ENCODE measurements at regions not wholly inside any gene's neighbourhood (a gene's known extent, or its start where the extent isn't known, plus 50 kb on each side); places are given as distances from the start of the nearest gene placed in this dataset.
"Not testable (repeated sequence)": the region's sequence is repeated elsewhere in the genome, so short reads cannot be mapped to it uniquely, and the experiment has no call there.

DNA sequence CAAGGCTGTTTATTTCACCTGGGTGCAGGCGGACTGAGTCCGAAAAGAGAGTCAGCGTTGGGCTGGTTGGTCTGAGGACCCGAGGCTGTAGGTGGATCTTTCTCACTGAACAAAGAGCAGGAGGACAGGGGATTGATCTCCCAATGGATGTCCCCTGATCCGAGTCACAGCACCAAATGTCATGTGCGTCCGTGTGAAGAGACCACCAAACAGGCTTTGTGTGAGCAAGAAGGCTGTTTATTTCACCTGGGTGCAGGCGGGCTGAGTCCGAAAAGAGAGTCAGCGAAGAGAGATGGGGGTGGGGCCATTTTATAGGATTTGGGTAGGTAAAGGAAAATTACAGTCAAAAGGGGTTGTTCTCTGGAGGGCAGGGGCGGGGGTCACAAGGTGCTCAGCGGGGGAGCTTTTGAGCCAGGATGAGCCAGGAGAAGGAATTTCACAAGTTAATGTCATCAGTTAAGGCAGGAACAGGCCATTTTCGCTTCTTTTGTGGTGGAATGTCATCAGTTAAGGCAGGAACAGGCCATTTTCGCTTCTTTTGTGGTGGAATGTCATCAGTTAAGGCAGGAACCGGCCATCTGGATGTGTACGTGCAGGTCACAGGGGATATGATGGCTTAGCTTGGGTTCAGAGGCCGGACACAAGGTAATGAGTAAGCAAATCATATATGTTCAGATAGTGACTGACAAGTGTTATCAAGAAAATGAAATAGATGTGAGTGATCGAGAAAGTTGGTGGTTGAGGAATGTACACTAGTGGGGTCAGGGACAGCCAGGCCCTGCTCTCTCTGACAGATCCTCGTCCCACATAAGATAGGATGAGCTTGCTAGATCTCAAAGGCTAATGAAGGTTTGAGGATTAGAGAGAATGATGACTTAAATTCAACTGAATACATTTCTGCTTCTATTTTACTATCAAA is 760.0 kb downstream of the KCNT2 start:
- not testable (repeated sequence) for DNase-seq

- no peak for DNase-seq
These were observed 776.5 kb downstream of the KCNT2 start for GRCh38 chr1:195831789-195832188.

- DNase-seq, result no peak
These were observed 779.9 kb downstream of the KCNT2 start for GRCh38 chr1:195828325-195828724.

- no peak for DNase-seq
These were observed 787.3 kb downstream of the KCNT2 start for GRCh38 chr1:195820925-195821324.

DNA sequence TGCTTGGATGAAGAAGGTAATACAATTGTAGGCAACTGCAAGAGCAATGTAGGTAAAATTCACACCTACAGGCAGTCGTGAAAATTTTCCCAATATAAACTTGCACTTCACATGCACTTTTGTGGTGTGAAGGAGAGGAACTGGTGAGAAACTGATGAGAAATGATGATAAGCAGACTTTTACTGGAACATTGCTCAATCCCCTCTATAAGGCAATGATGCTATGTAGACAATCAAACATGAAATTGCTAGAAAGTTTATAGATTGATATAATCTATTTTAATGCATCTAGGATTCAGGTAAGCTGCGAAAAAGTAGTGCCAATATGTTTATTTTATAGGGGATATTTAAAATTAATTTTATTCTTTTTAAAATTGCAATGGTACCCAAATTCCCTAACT is 802.2 kb downstream of the KCNT2 start:
- DNase-seq, result no peak

GRCh38 chr1:195804547-195804946 is 803.7 kb downstream of the KCNT2 start:
- DNase-seq, result no peak

DNA sequence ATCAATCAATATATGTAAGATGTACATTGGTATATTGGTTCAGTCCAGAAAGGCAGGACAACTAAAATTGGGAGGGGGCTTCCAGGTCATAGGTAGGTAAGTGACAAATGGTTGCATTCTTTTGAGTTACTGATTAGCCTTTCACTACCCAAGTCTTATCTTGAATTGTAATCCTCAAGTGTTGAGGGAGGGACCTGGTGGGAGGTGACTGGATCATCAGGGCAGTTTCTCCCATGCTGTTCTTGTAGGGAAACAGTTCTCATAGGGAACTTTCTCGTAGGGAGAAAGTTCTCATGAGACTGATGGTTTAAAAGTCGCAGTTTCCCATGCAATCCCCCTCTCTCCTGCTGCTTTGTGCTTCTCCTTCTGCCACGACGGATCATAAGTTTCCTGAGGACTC is 809.2 kb downstream of the KCNT2 start:
- DNase-seq, result no peak

- no peak for DNase-seq
These were observed 814.0 kb downstream of the KCNT2 start for GRCh38 chr1:195794225-195794624.

DNA sequence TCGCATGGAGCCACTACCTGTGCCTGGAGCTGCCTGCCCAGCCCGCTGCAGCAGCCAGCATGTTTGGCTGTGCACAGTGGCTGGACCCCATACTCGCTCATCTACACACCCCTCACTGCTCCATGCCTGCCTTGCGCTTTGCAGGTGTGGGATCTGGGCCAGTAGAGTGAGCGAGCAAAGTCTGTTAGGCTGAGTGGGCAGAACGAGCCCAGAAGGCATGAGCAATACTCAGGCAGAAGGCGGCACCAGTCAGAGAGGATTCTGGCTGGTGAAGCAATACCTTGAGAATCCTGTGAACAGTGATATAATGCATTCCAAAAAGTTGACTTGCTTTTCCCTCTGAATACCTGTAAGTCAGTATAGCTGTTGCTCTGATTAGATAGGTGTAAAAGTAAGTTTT is 816.4 kb downstream of the KCNT2 start:
- no peak for DNase-seq

- no peak for DNase-seq
These were observed 817.6 kb downstream of the KCNT2 start for GRCh38 chr1:195790514-195791168.

DNA sequence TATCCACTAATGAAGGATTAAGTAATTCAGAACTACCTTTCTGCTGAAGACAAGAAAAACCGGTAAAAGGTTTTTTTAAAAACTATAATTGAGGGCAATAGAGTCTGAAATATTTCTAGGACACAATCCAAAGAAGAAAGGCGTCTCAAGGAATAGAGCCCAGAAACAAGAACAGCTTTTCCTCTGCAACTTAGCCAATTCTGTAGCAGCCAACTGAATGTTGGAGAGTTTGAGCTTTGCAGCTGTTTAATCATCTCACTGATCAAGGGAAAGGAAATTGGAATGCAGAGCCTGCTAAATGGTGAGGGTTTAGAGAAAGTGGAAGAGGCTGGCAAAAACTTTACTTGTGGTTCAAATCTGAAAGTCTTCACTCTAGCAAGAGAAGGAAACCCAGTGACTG is 818.9 kb downstream of the KCNT2 start:
- DNase-seq, result peak in 3 of 56 donors; percentile 0 to 10 (median 9)

GRCh38 chr1:195788721-195789120 is 819.5 kb downstream of the KCNT2 start:
- DNase-seq, result no peak

- DNase-seq, result no peak
These were observed 822.4 kb downstream of the KCNT2 start for GRCh38 chr1:195785830-195786229.

DNA sequence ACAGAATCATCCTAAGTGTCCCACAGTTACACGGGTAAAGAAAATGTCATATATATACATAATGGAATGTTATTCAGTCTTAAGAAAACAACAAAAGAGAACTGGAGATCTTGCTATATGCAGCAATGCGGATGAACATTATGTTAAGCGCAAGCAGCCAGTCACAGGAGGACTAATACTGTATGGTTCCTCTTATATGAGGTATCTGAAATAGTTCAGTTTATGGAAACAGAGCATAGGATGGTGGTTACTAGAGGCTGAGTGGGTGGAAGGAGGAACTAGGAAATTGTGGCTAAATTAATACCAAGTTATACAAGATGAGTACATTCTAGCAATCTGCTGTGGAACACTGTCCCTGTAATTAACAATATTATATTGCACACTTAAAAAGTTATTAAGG is 834.3 kb downstream of the KCNT2 start:
- no peak for DNase-seq

DNA sequence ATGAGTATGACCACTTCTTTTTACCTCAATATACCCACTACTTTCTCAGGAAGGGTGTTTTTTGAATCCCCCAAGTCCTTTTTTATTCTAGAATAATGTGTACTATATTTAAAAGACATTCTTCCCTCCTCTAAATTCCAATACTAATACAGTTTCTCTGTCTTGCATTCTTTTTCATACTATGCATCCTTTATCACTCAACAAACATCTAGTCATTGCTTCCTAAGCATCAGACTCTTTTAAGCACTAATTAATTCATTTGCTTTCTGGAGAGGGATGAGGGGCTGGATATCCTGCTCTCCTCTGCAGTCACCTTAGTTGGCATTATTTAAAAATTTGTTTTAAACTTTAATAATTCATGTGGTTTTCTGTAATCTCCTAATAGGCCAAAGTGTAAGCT is 838.8 kb downstream of the KCNT2 start:
- DNase-seq, result no peak

DNA sequence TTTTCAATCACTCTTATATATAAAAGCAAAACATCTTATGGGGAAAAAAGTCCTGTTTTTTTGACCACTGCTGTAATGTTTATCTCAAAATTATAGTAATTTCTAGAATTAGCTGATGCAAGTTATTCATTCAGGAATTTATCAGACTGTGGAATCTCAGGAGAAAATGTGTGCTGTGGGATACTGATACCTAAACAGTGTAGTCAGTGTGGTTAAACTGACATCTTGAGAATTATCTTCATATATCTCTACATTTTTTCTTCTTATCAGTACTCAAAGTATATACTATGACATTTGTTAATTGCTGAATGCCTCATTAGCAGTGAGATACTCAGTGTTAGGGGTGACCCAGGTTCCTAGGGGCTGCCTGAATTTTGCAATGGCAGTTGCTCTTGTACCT is 839.3 kb downstream of the KCNT2 start:
- DNase-seq, result no peak

GRCh38 chr1:195768377-195768776 is 839.9 kb downstream of the KCNT2 start:
- no peak for DNase-seq

GRCh38 chr1:195766709-195767108 is 841.5 kb downstream of the KCNT2 start:
- no peak for DNase-seq

GRCh38 chr1:195765099-195765498 is 843.1 kb downstream of the KCNT2 start:
- DNase-seq, result no peak

DNA sequence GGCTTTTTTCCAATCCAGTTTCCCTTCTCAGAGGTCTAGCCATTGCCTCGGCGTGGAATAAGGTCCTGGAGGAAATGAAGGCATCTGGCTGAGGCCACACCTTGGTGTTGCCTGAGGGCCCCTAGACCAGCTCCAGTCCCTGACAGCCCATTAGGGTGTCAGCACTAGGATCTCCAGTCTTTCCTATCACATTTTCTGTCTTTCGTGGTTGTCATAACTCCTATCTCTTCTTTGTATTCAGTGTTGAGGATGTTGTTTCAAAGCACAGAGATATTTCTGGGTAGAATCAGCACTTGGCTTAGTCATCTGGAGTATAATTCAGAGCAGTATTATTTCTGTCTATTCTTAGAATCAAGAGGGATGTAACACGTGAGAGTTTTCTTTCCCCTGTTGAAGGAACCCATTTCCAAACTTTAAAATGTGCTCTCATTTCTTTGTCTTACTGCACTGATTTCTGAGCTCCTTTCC is 844.3 kb downstream of the KCNT2 start:
- no peak for DNase-seq

DNA sequence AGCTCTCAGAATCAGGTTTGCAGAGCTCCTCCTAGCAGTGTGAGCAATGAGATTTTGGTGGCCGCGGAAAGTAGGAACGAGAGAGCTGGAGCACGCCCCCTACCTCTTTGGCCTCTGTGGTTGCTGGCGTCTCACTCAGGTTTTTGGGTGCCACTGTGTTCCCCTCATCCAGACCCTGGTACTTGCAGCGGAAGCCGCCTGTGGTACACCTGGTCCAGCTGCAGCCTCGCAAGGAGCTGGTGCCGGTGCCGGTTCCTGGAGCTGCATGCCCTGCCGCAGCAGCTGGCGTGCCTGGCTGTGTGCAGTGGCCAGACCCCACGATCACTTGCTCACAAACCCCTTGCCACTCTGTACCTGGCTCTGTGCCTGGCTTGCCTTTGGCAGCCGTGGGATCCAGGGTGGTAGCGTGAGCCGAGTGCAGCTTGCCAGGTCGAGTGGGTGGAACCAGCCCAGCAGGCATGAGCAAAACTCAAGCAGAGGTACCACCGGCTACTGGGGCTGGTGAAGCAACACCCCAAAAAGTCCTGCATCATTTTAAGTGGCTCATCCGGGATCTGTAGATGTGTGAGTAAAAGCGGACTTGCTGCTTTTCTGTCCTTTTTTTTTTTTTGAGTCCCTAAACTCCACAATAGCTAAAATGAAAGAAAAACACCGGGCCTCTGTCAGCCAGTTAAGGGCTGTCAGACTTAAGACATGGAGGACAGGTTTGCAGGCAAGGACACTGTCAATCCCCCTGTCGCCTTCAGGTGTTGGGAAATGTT is 844.9 kb downstream of the KCNT2 start:
- DNase-seq, result peak in 2 of 56 donors; percentile 4 to 5

DNA sequence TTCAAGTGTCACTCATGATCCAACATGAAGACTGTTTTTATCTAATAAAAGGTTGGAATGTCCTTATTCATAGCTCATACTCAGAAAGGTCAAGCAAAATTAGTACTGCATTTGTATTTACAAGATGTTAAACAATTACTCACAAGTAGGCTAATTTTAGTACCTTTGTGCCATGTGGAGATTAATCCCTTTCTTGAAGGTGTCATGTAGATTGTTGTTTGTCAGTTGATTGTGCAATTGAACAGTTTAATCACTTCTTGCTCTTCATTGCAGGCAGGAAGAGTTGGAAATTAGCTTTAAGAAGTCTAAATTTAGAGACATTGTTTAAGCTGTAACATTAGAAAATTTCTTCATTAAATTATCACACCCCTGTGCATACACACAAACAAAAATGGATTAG is 847.1 kb downstream of the KCNT2 start:
- no peak for DNase-seq

Data from amygdala (tissue), 56 donors.